Peyer's patch (tissue), 4 donors: ENCODE measurements at regions not wholly inside any gene's neighbourhood (a gene's known extent, or its start where the extent isn't known, plus 50 kb on each side); places are given as distances from the start of the nearest gene placed in this dataset.

Experiments used
- DNase-seq, 3 donors: peaks; one replicate each; pipeline ENCODE4 v3.0.0-alpha.2; 2017 to 2019
- H3K27ac ChIP-seq, 4 donors: fragments of 200-600 bp; sonication (generic); one replicate each; pipeline ENCODE4 v1.5.1; 2016 to 2019
- H3K27me3 ChIP-seq, 2 donors: fragments of 200-600 bp; sonication (generic); one replicate each; pipeline ENCODE4 v1.5.1; 2019
- H3K36me3 ChIP-seq, 3 donors: fragments of 200-600 bp; sonication (generic); one replicate each; pipeline ENCODE4 v1.5.1; 2016 to 2019
- H3K4me1 ChIP-seq, 4 donors: fragments of 200-600 bp; sonication (generic); one replicate each; pipeline ENCODE4 v1.5.1; 2016 to 2019
- H3K4me3 ChIP-seq, 4 donors: fragments of 200-600 bp; sonication (generic); 1 replicate in 3 of 4; 2 replicates in 1 of 4; pipeline ENCODE4 v1.5.1; 2016 to 2019; ENCODE audit warnings: mild to moderate bottlenecking in 1 of 4
- H3K9me3 ChIP-seq, 4 donors: fragments of 200-600 bp; sonication (generic); one replicate each; pipeline ENCODE4 v1.5.1; 2016 to 2019; ENCODE audit warnings: mild to moderate bottlenecking in 1 of 4
- CTCF ChIP-seq, 6 experiments: fragments of 450-650 bp in 4 of 6; fragments of 200-600 bp in 2 of 6; sonication (generic) in 1 of 6; IDR thresholded peaks; one replicate each; pipeline ENCODE4 v1.5.1; 2017 to 2019; ENCODE audit warnings: antibody characterized with exemption in 6 of 6, mild to moderate bottlenecking in 3 of 6, moderate library complexity in 1 of 6
- POLR2A ChIP-seq, 2 donors: fragments of 450-650 bp; IDR thresholded peaks; one replicate each; pipeline ENCODE4 v1.5.1; 2017; ENCODE audit warnings: antibody characterized with exemption in 2 of 2, mild to moderate bottlenecking in 2 of 2, moderate library complexity in 2 of 2

- Histone ChIP-seq H3K9me3 (no peaks in the 10 kb centered on the region), H3K27me3 (no peaks in the 10 kb centered on the region), H3K4me1 (no peaks in the 10 kb centered on the region), H3K27ac (no peak overlapping the region), H3K36me3 (no peaks in the 10 kb centered on the region), H3K4me3 (no peak overlapping the region)
- TF ChIP-seq POLR2A (IDR thresholded peaks at IDR 0.05) = no peak
- TF ChIP-seq CTCF (IDR thresholded peaks at IDR 0.05) = no peak
- DNase-seq = no peak
Measured at GRCh38 chr5:107123014-107123413, 547.7 kb downstream of the EFNA5 start.

- no peak overlapping the region for H3K4me3 ChIP-seq
- H3K27ac ChIP-seq = no peak overlapping the region
- H3K4me1 ChIP-seq = no peaks in the 10 kb centered on the region
- no peaks in the 10 kb centered on the region for H3K36me3 ChIP-seq
- no peak for DNase-seq
- no peaks in the 10 kb centered on the region for H3K9me3 ChIP-seq
- H3K27me3 ChIP-seq = no peaks in the 10 kb centered on the region
- no peak for TF ChIP-seq POLR2A (IDR thresholded peaks at IDR 0.05)
- TF ChIP-seq CTCF (IDR thresholded peaks at IDR 0.05) = no peak
Measured at GRCh38 chr5:107121793-107122519, 548.8 kb downstream of the EFNA5 start.

DNA sequence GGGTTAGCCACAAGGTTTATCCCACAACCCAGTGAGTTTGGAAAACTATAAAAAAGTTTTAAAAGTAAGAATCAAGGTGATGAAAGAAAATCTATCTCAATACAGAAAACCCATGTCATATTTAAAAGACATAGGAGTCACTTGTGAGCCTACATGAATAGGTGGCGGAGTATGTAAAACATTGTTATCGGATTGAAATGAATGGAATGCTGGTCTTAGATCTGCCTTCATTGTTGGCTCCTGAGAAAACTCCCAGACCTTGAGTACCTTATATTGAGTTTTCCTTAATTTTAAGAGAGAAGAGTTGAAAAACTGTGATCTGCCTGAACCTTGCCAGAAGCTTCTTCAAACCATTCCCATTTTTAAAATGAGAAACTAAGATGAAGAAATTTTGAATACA lies 551.1 kb downstream of the EFNA5 start:
- Histone ChIP-seq H3K9me3 (no peaks in the 10 kb centered on the region), H3K27me3 (no peaks in the 10 kb centered on the region), H3K4me3 (no peak overlapping the region), H3K4me1 (no peaks in the 10 kb centered on the region), H3K27ac (no peak overlapping the region), H3K36me3 (no peaks in the 10 kb centered on the region)
- no peak for DNase-seq
- no peak for TF ChIP-seq CTCF (IDR thresholded peaks at IDR 0.05)
- TF ChIP-seq POLR2A (IDR thresholded peaks at IDR 0.05) = no peak

DNA sequence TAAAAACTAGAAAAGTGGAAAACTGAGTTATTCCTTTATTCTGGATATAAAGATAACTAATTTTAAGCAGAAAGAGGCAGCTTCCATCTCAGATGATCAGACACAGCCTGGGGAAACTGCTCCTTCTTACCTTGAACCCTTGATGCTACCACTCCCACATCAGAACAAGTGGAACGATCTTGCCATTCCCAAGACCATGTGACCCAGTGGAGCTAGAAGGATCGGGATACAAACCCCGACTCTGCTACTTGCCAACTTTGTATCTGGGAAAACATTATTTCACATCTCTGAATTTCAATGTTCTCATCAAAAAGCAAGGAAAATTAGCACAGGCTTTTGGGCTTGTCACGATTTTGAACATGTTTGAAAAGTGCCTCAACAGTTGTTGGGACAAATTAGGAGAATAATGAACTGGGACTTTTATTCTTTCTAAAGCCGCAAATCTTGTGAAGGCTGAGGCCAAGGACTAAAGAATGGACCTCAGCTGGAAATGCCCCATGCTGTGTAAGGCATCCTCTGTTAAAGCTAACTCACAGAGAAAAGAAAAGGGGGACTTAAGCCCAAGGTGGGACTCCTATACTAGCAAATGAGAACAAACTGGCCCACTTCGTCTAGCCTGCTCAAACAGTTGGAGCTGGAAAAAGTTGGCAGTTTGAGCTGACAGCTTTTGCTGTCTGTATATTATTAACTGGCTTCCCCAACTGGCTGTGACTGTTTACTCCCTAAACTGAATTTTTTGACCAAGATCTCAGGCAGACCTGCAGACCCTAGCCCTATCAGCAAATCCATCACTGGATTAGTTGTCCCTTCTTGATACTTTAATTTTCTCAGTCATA lies 552.3 kb downstream of the EFNA5 start:
- Histone ChIP-seq H3K4me3 (no peak overlapping the region), H3K27me3 (no peaks in the 10 kb centered on the region), H3K9me3 (no peaks in the 10 kb centered on the region), H3K27ac (no peak overlapping the region), H3K4me1 (no peaks in the 10 kb centered on the region), H3K36me3 (no peaks in the 10 kb centered on the region)
- TF ChIP-seq POLR2A (IDR thresholded peaks at IDR 0.05) (no peak), CTCF (IDR thresholded peaks at IDR 0.05) (no peak)
- no peak for DNase-seq

DNA sequence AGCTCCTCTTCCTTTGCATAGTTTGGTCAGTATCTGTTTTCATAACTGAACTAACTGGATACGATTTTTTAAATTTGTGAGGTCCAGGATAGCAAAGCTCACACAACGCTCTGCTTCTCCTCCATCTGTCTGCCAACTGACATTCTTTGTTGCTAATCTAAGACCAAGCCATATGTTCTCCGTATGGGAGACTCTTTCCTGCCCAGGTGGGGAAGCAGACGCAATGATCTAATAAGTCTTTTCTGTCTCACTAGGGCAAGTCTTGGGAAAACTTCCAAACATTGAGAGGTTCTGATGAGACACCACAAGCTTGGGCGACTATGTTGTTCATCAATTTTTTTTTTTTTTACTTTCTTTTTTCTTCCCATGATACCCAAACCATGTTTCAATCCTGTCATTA lies 558.5 kb downstream of the EFNA5 start:
- H3K36me3 ChIP-seq = no peaks in the 10 kb centered on the region
- no peaks in the 10 kb centered on the region for H3K4me1 ChIP-seq
- no peak overlapping the region for H3K27ac ChIP-seq
- no peak for DNase-seq
- H3K4me3 ChIP-seq = no peak overlapping the region
- TF ChIP-seq POLR2A (IDR thresholded peaks at IDR 0.05) (no peak), CTCF (IDR thresholded peaks at IDR 0.05) (no peak)
- H3K9me3 ChIP-seq = no peaks in the 10 kb centered on the region
- no peaks in the 10 kb centered on the region for H3K27me3 ChIP-seq
